ENCODE measurements at regions not wholly inside any gene's neighbourhood (a gene's known extent, or its start where the extent isn't known, plus 50 kb on each side); places are given as distances from the start of the nearest gene placed in this dataset.

DNA sequence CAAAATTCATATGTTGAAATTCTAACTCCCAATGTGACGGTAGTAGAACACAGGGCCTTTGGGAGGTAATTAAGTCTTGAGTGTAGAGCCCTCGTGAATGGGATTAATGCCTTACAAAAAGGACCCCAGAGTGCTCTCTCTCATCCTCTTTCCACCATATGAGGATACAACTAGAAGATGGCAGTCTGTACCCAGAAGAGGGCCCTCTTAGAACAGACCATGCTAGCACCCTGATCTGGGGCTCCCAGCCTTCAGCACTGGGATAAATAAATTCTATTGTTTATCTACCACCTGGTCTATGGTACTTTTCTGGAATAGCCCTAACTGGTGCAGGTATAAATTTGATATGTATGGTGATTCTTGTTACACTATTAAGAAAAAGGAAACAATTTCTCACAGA lies 332.3 kb downstream of the BRINP1 start:
- Histone ChIP-seq H4K20me1 (ENCODE audit: control insufficient read depth, extremely low read depth, insufficient read depth, low read length) (no peaks in the 10 kb centered on the region), H3K36me3 (ENCODE audit: control insufficient read depth in 2 of 2, extremely low read depth in 1 of 2, insufficient read depth in 2 of 2, low read length in 2 of 2) (no peaks in the 10 kb centered on the region)

DNA sequence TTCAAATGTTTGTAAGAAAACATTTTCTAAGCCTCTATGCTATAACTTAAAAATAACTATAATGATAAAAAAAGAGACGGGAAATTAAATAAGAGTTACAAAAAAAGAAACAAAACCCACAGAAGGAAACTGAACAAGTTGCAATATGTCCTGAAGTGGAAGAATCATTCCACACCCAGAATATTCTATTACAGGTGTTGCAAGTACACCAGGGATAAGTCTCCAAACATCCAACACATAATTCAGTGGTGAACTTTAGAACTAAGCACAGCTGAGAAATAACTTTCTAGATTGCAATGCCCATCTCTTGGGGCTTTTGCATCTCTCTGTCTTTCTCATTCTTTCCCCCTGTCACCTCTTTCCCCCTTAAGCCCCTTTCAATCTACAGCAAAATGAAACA lies 325.2 kb downstream of the BRINP1 start:
- FAIRE-seq (no peak), DNase-seq (ENCODE audit: low read depth, low spot score) (no peak)
- H3K4me1 ChIP-seq (ENCODE audit: control insufficient read depth, extremely low read depth, insufficient read depth, low read length), result no peaks in the 10 kb centered on the region
- H3K4me2 ChIP-seq (ENCODE audit: control insufficient read depth, extremely low read depth, insufficient read depth, low read depth, low read length), result no peak overlapping the region
- H3K9ac ChIP-seq (ENCODE audit: control insufficient read depth, extremely low read depth, insufficient read depth, low read length), result no peak overlapping the region
- TF ChIP-seq, protein P1, sequence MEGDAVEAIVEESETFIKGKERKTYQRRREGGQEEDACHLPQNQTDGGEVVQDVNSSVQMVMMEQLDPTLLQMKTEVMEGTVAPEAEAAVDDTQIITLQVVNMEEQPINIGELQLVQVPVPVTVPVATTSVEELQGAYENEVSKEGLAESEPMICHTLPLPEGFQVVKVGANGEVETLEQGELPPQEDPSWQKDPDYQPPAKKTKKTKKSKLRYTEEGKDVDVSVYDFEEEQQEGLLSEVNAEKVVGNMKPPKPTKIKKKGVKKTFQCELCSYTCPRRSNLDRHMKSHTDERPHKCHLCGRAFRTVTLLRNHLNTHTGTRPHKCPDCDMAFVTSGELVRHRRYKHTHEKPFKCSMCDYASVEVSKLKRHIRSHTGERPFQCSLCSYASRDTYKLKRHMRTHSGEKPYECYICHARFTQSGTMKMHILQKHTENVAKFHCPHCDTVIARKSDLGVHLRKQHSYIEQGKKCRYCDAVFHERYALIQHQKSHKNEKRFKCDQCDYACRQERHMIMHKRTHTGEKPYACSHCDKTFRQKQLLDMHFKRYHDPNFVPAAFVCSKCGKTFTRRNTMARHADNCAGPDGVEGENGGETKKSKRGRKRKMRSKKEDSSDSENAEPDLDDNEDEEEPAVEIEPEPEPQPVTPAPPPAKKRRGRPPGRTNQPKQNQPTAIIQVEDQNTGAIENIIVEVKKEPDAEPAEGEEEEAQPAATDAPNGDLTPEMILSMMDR (optimal IDR thresholded peaks at IDR 0.05 in 1 of 3, IDR thresholded peaks at IDR 0.05 in 1 of 3, conservative IDR thresholded peaks at IDR 0.05 in 1 of 3; ENCODE audit: extremely low read depth in 1 of 3, insufficient read depth in 2 of 3, low read length in 3 of 3), result no peak
- no peak for TF ChIP-seq EZH2 (IDR thresholded peaks at IDR 0.05; ENCODE audit: low read length)
- no peaks in the 10 kb centered on the region for H3K9me1 ChIP-seq (ENCODE audit: control insufficient read depth, extremely low read depth, insufficient read depth, low read length)
- H3K27ac ChIP-seq (ENCODE audit: control insufficient read depth, insufficient read depth, low read length), result no peak overlapping the region
- no peak overlapping the region for H3K4me3 ChIP-seq (ENCODE audit: control insufficient read depth in 2 of 3, extremely low read depth in 1 of 3, insufficient read depth in 2 of 3, low read depth in 1 of 3, low read length in 3 of 3)
- H3K79me2 ChIP-seq (ENCODE audit: control insufficient read depth, insufficient read depth, low read length), result no peaks in the 10 kb centered on the region
- no peaks in the 10 kb centered on the region for H3K36me3 ChIP-seq (ENCODE audit: control insufficient read depth in 2 of 2, extremely low read depth in 1 of 2, insufficient read depth in 2 of 2, low read length in 2 of 2)
- no peak overlapping the region for H2AFZ ChIP-seq (ENCODE audit: control insufficient read depth, low read length)
- no peaks in the 10 kb centered on the region for H3K27me3 ChIP-seq (ENCODE audit: control insufficient read depth, extremely low read depth, insufficient read depth, low read length)
- H3K9me3 ChIP-seq (ENCODE audit: control insufficient read depth, low read depth, low read length), result no peaks in the 10 kb centered on the region
- no peaks in the 10 kb centered on the region for H4K20me1 ChIP-seq (ENCODE audit: control insufficient read depth, extremely low read depth, insufficient read depth, low read length)
- dilution Hi-C loops (cut with MboI; ENCODE audit: extremely low pct_ligation_motif_present, low sequenced_read_pairs), result no loop called here

More for the DNA sequence above, 332.3 kb downstream of the BRINP1 start:
- TF ChIP-seq, protein P1 (optimal IDR thresholded peaks at IDR 0.05 in 1 of 3, IDR thresholded peaks at IDR 0.05 in 1 of 3, conservative IDR thresholded peaks at IDR 0.05 in 1 of 3; ENCODE audit: extremely low read depth in 1 of 3, insufficient read depth in 2 of 3, low read length in 3 of 3), result no peak
- no peak for TF ChIP-seq EZH2 (IDR thresholded peaks at IDR 0.05; ENCODE audit: low read length)
- Histone ChIP-seq H2AFZ (ENCODE audit: control insufficient read depth, low read length) (no peak overlapping the region), H3K27ac (ENCODE audit: control insufficient read depth, insufficient read depth, low read length) (no peak overlapping the region), H3K9ac (ENCODE audit: control insufficient read depth, extremely low read depth, insufficient read depth, low read length) (no peak overlapping the region), H3K79me2 (ENCODE audit: control insufficient read depth, insufficient read depth, low read length) (no peaks in the 10 kb centered on the region), H3K27me3 (ENCODE audit: control insufficient read depth, extremely low read depth, insufficient read depth, low read length) (no peaks in the 10 kb centered on the region), H3K9me1 (ENCODE audit: control insufficient read depth, extremely low read depth, insufficient read depth, low read length) (no peaks in the 10 kb centered on the region), H3K4me2 (ENCODE audit: control insufficient read depth, extremely low read depth, insufficient read depth, low read depth, low read length) (no peak overlapping the region), H3K4me1 (ENCODE audit: control insufficient read depth, extremely low read depth, insufficient read depth, low read length) (no peaks in the 10 kb centered on the region), H3K9me3 (ENCODE audit: control insufficient read depth, low read depth, low read length) (no peaks in the 10 kb centered on the region), H3K4me3 (ENCODE audit: control insufficient read depth in 2 of 3, extremely low read depth in 1 of 3, insufficient read depth in 2 of 3, low read depth in 1 of 3, low read length in 3 of 3) (no peak overlapping the region)
- DNase-seq (ENCODE audit: low read depth, low spot score) (no peak), FAIRE-seq (no peak)
- dilution Hi-C loops (cut with MboI; ENCODE audit: extremely low pct_ligation_motif_present, low sequenced_read_pairs), result no loop called here
